A673 (cell line): ENCODE measurements at regions not wholly inside any gene's neighbourhood (a gene's known extent, or its start where the extent isn't known, plus 50 kb on each side); places are given as distances from the start of the nearest gene placed in this dataset.

Experiments
- BruUV-seq: library from RNA; stranded (reverse); fragments of 400-500 nt; replicated peaks from 2 replicates; lab custom pipeline; 2021; lab: Mats Ljungman, UMichigan
- CTCF ChIA-PET: fragments of 300-600 bp; sonication (Branson Sonifier 250); formaldehyde crosslinking; loops from one replicate; lab custom pipeline; 2022; ENCODE audit warnings: antibody characterized with exemption; lab: Charles Lee
- POLR2A ChIA-PET: fragments of 300-600 bp; sonication (Branson Sonifier 250); formaldehyde crosslinking; loops from one replicate; lab custom pipeline; 2022; ENCODE audit warnings: antibody characterized with exemption; ENCODE audit not compliant: low non-redundant PET; lab: Charles Lee
- DNase-seq: peaks from one replicate; pipeline ENCODE4 v3.0.0-alpha.2; 2015; ENCODE audit warnings: low spot score
- H3K27ac ChIP-seq: fragments of 200-600 bp; sonication (generic); 2 replicates; pipeline ENCODE4 v1.5.1; 2016; ENCODE audit warnings: mixed run types, low read depth, mild to moderate bottlenecking, mixed read lengths, antibody characterized with exemption, low read length; ENCODE audit not compliant: poor library complexity, severe bottlenecking
- H3K27me3 ChIP-seq: fragments of 200-600 bp; sonication (generic); replicated peaks from 2 replicates; pipeline ENCODE4 v1.6.1; 2017; ENCODE audit warnings: mixed run types, low read depth, mild to moderate bottlenecking, mixed read lengths, antibody characterized with exemption, low read length; ENCODE audit not compliant: insufficient read depth, poor library complexity
- H3K36me3 ChIP-seq: fragments of 200-600 bp; sonication (generic); 2 replicates; pipeline ENCODE4 v1.6.1; 2016; ENCODE audit warnings: mixed run types, mild to moderate bottlenecking, mixed read lengths, antibody characterized with exemption, low read length; ENCODE audit not compliant: insufficient read depth, poor library complexity, severe bottlenecking
- H3K4me1 ChIP-seq: fragments of 200-600 bp; sonication (generic); 2 replicates; pipeline ENCODE4 v1.6.1; 2017; ENCODE audit warnings: mixed run types, mild to moderate bottlenecking, mixed read lengths, antibody characterized with exemption, low read length; ENCODE audit not compliant: insufficient read depth, poor library complexity, severe bottlenecking
- H3K4me3 ChIP-seq: fragments of 200-600 bp; sonication (generic); 2 replicates; pipeline ENCODE4 v1.5.1; 2016; ENCODE audit warnings: low read depth, mixed run types, mild to moderate bottlenecking, mixed read lengths, low read length; ENCODE audit not compliant: poor library complexity, severe bottlenecking
- H3K9me3 ChIP-seq: fragments of 200-600 bp; sonication (generic); 2 replicates; pipeline ENCODE4 v1.6.1; 2016; ENCODE audit warnings: mixed run types, low read depth, mild to moderate bottlenecking, mixed read lengths, antibody characterized with exemption, low read length; ENCODE audit not compliant: poor library complexity, severe bottlenecking
- EZH2 ChIP-seq: fragments of 200-600 bp; sonication (generic); IDR thresholded peaks from 2 replicates; pipeline ENCODE4 v1.6.1; 2017; ENCODE audit warnings: borderline replicate concordance, low read depth, mild to moderate bottlenecking, mixed read lengths, antibody characterized with exemption, low read length; ENCODE audit not compliant: poor library complexity, severe bottlenecking
- intact Hi-C: fragments of 100-400 bp; cut with micrococcal nuclease; formaldehyde crosslinking; loops from one replicate; pipeline ENCODE4 v1.10.0; 2022; ENCODE audit not compliant: unreplicated experiment
- TF ChIP-seq, protein P1 (sequence below): fragments of 300-800, 200-600 bp; sonication (generic); conservative IDR thresholded peaks from 2 replicates; pipeline ENCODE4 v1.5.1; 2017; ENCODE audit warnings: low read depth, mild to moderate bottlenecking, antibody characterized with exemption, low read length, moderate library complexity, mixed read lengths

GRCh38 chr4:111108153-111108552 lies 485.3 kb upstream of the PITX2 start:
- DNase-seq, result no peak
- ChIA-PET POLR2A (no interaction called here), CTCF (no interaction called here)
- Histone ChIP-seq H3K36me3 (no peaks in the 10 kb centered on the region), H3K4me3 (no peak overlapping the region), H3K9me3 (no peaks in the 10 kb centered on the region), H3K27ac (no peak overlapping the region), H3K4me1 (peaks cover 5% of the 10 kb centered on the region), H3K27me3 (no peaks in the 10 kb centered on the region)
- BruUV-seq, result no TSS peak
- TF ChIP-seq EZH2, result no peak
- TF ChIP-seq, protein P1, sequence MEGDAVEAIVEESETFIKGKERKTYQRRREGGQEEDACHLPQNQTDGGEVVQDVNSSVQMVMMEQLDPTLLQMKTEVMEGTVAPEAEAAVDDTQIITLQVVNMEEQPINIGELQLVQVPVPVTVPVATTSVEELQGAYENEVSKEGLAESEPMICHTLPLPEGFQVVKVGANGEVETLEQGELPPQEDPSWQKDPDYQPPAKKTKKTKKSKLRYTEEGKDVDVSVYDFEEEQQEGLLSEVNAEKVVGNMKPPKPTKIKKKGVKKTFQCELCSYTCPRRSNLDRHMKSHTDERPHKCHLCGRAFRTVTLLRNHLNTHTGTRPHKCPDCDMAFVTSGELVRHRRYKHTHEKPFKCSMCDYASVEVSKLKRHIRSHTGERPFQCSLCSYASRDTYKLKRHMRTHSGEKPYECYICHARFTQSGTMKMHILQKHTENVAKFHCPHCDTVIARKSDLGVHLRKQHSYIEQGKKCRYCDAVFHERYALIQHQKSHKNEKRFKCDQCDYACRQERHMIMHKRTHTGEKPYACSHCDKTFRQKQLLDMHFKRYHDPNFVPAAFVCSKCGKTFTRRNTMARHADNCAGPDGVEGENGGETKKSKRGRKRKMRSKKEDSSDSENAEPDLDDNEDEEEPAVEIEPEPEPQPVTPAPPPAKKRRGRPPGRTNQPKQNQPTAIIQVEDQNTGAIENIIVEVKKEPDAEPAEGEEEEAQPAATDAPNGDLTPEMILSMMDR, result no peak
- intact Hi-C loops, result no loop called here

GRCh38 chr4:111113591-111113990 lies 490.7 kb upstream of the PITX2 start:
- Histone ChIP-seq H3K27me3 (no peaks in the 10 kb centered on the region), H3K4me3 (no peak overlapping the region), H3K27ac (no peak overlapping the region), H3K36me3 (no peaks in the 10 kb centered on the region), H3K9me3 (no peaks in the 10 kb centered on the region), H3K4me1 (peaks cover 5% of the 10 kb centered on the region)
- intact Hi-C loops, result no loop called here
- no peak for DNase-seq
- no TSS peak for BruUV-seq
- ChIA-PET POLR2A (no interaction called here), CTCF (no interaction called here)
- TF ChIP-seq EZH2, result no peak
- TF ChIP-seq, protein P1, result no peak

GRCh38 chr4:111115881-111116280 lies 493.0 kb upstream of the PITX2 start:
- no TSS peak for BruUV-seq
- Histone ChIP-seq H3K9me3 (no peaks in the 10 kb centered on the region), H3K27ac (no peak overlapping the region), H3K27me3 (no peaks in the 10 kb centered on the region), H3K4me3 (no peak overlapping the region), H3K36me3 (no peaks in the 10 kb centered on the region), H3K4me1 (no peaks in the 10 kb centered on the region)
- ChIA-PET CTCF (no interaction called here), POLR2A (no interaction called here)
- intact Hi-C loops, result no loop called here
- TF ChIP-seq, protein P1, result no peak
- TF ChIP-seq EZH2, result no peak
- no peak for DNase-seq
